HEK293 (cell line): ENCODE measurements at regions not wholly inside any gene's neighbourhood (a gene's known extent, or its start where the extent isn't known, plus 50 kb on each side); places are given as distances from the start of the nearest gene placed in this dataset.
"Not testable (repeated sequence)": the region's sequence is repeated elsewhere in the genome, so short reads cannot be mapped to it uniquely, and the experiment has no call there.

Source experiments
- CTCF ChIA-PET: fragments of 350-600 bp; formaldehyde crosslinking; extraction: SDS; loops from one replicate; lab custom pipeline; 2021; ENCODE audit warnings: antibody characterized with exemption; lab: Yijun Ruan, JAX
- POLR2A ChIA-PET: fragments of 300-600 bp; formaldehyde crosslinking; extraction: SDS; loops from one replicate; lab custom pipeline; 2020; ENCODE audit warnings: antibody characterized with exemption, inconsistent platforms; lab: Yijun Ruan, JAX
- H3K27ac ChIP-seq: fragments of 200-500 bp; sonication (Bioruptor generic); 2 replicates; pipeline ENCODE4 v1.5.1; 2014; ENCODE audit warnings: low read depth, low read length, control low read depth, inconsistent platforms; ENCODE audit errors: extremely low read depth
- H3K36me3 ChIP-seq, 2 experiments: fragments of 200-500 bp in 1 of 2; sonication (Bioruptor generic) in 1 of 2; 1 replicate in 1 of 2; 2 replicates in 1 of 2; pipeline ENCODE4 v1.5.1; 2014 to 2017; ENCODE audit warnings: inconsistent platforms in 2 of 2, low read length in 2 of 2; ENCODE audit not compliant: control insufficient read depth in 2 of 2, insufficient read depth in 1 of 2
- H3K4me1 ChIP-seq: fragments of 200-500 bp; sonication (Bioruptor generic); 2 replicates; pipeline ENCODE4 v1.5.1; 2014; ENCODE audit warnings: mild to moderate bottlenecking, low read length, inconsistent platforms; ENCODE audit not compliant: control insufficient read depth, insufficient read depth
- H3K4me3 ChIP-seq: 2 replicates; pipeline ENCODE4 v1.5.1; 2011; ENCODE audit warnings: low read depth, mild to moderate bottlenecking, control low read depth, low read length, moderate library complexity
- H3K9me3 ChIP-seq: fragments of 200-500 bp; sonication (Bioruptor generic); 2 replicates; pipeline ENCODE4 v1.5.1; 2014; ENCODE audit warnings: low read depth, low read length, inconsistent platforms; ENCODE audit not compliant: control insufficient read depth, insufficient read depth
- KLF10 ChIP-seq: fragments of 450-650 bp; IDR thresholded peaks from 2 replicates; pipeline ENCODE4 v1.5.1; 2018; ENCODE audit warnings: missing biosample characterization, mild to moderate bottlenecking, missing genetic modification characterization
- OVOL3 ChIP-seq: fragments of 450-650 bp; formaldehyde crosslinking; IDR thresholded peaks from 2 replicates; pipeline ENCODE4 v1.5.1; 2016; ENCODE audit warnings: missing biosample characterization, missing genetic modification characterization
- PRDM2 ChIP-seq: fragments of 450-650 bp; formaldehyde crosslinking; IDR thresholded peaks from 2 replicates; pipeline ENCODE4 v1.5.1; 2016; ENCODE audit warnings: missing biosample characterization, missing genetic modification characterization, borderline replicate concordance
- TRIM28 ChIP-seq: IDR thresholded peaks from 2 replicates; pipeline ENCODE4 v1.6.1; 2011; ENCODE audit warnings: low read length, control low read depth, borderline replicate concordance
- WT1 ChIP-seq: fragments of 450-650 bp; formaldehyde crosslinking; IDR thresholded peaks from 2 replicates; pipeline ENCODE4 v1.5.1; 2016; ENCODE audit warnings: missing biosample characterization, missing genetic modification characterization
- ZBTB49 ChIP-seq: fragments of 450-650 bp; formaldehyde crosslinking; IDR thresholded peaks from 2 replicates; pipeline ENCODE4 v1.5.1; 2016; ENCODE audit warnings: missing biosample characterization, missing genetic modification characterization, low read depth
- ZNF10 ChIP-seq: fragments of 450-650 bp; formaldehyde crosslinking; IDR thresholded peaks from 2 replicates; pipeline ENCODE4 v1.5.1; 2017; ENCODE audit warnings: missing biosample characterization, missing genetic modification characterization
- ZNF146 ChIP-seq: fragments of 450-650 bp; formaldehyde crosslinking; IDR thresholded peaks from 2 replicates; pipeline ENCODE4 v1.5.1; 2016; ENCODE audit warnings: missing biosample characterization, missing genetic modification characterization
- ZNF175 ChIP-seq: fragments of 450-650 bp; formaldehyde crosslinking; IDR thresholded peaks from 2 replicates; pipeline ENCODE4 v1.5.1; 2016; ENCODE audit warnings: missing biosample characterization, missing genetic modification characterization
- ZNF394 ChIP-seq: fragments of 450-650 bp; formaldehyde crosslinking; IDR thresholded peaks from 2 replicates; pipeline ENCODE4 v1.5.1; 2016; ENCODE audit warnings: missing biosample characterization, missing genetic modification characterization, mild to moderate bottlenecking, moderate library complexity, borderline replicate concordance
- ZNF560 ChIP-seq: fragments of 450-650 bp; formaldehyde crosslinking; IDR thresholded peaks from 2 replicates; pipeline ENCODE4 v1.5.1; 2017; ENCODE audit warnings: missing biosample characterization, missing genetic modification characterization, borderline replicate concordance
- ZNF600 ChIP-seq: fragments of 450-650 bp; formaldehyde crosslinking; IDR thresholded peaks from 2 replicates; pipeline ENCODE4 v1.5.1; 2016; ENCODE audit warnings: missing biosample characterization, missing genetic modification characterization
- ZNF660 ChIP-seq: fragments of 450-650 bp; IDR thresholded peaks from 2 replicates; pipeline ENCODE4 v1.5.1; 2018; ENCODE audit warnings: missing biosample characterization, mild to moderate bottlenecking, missing genetic modification characterization
- ZNF843 ChIP-seq: fragments of 450-650 bp; formaldehyde crosslinking; IDR thresholded peaks from 2 replicates; pipeline ENCODE4 v1.5.1; 2016; ENCODE audit warnings: missing biosample characterization, missing genetic modification characterization

- H3K27ac ChIP-seq = no peak overlapping the region
- CTCF ChIA-PET = no interaction called here
- no peaks in the 10 kb centered on the region for H3K4me1 ChIP-seq
- no peaks in the 10 kb centered on the region for H3K9me3 ChIP-seq
- no peak for TF ChIP-seq ZNF600 (tag by site-specific recombination)
- TF ChIP-seq OVOL3 (tag by site-specific recombination) = no peak
- no peak for TF ChIP-seq ZNF146
- POLR2A ChIA-PET = no interaction called here
- no peak overlapping the region for H3K4me3 ChIP-seq
- H3K36me3 ChIP-seq = no peaks in the 10 kb centered on the region
These were observed 295.2 kb upstream of the CELF2 start for GRCh38 chr10:10722422-10722821.

GRCh38 chr10:10725196-10725595, 292.5 kb upstream of the CELF2 start:
- CTCF ChIA-PET = interaction anchor here (0.5 kb wide), 1 partner anchor 486 kb away, joined by 3 read pairs; no protein-coding TSS in a partner anchor
- no peaks in the 10 kb centered on the region for H3K9me3 ChIP-seq
- no peak overlapping the region for H3K4me3 ChIP-seq
- TF ChIP-seq KLF10 = no peak
- peak; percentile 96 for TF ChIP-seq ZNF660
- H3K27ac ChIP-seq = no peak overlapping the region
- POLR2A ChIA-PET = interaction anchor here (0.5 kb wide), 1 partner anchor 20 kb away, joined by 3 read pairs; no protein-coding TSS in a partner anchor
- no peaks in the 10 kb centered on the region for H3K4me1 ChIP-seq
- no peaks in the 10 kb centered on the region for H3K36me3 ChIP-seq

GRCh38 chr10:10726101-10726500, 291.6 kb upstream of the CELF2 start:
- Histone ChIP-seq H3K4me3 (no peak overlapping the region), H3K27ac (no peak overlapping the region), H3K9me3 (no peaks in the 10 kb centered on the region), H3K4me1 (no peaks in the 10 kb centered on the region)
- CTCF ChIA-PET = no interaction called here
- TF ChIP-seq PRDM2 = no peak
- no peak for TF ChIP-seq ZNF560 (tag by site-specific recombination)
- TF ChIP-seq ZNF10 = no peak
- TF ChIP-seq, all 188 proteins: peak for 0
- no peaks in the 10 kb centered on the region for H3K36me3 ChIP-seq
- POLR2A ChIA-PET = no interaction called here

GRCh38 chr10:10727411-10727810, 290.3 kb upstream of the CELF2 start:
- H3K27ac ChIP-seq, H3K4me1 ChIP-seq, H3K4me3 ChIP-seq, POLR2A ChIA-PET, H3K9me3 ChIP-seq, H3K36me3 ChIP-seq, CTCF ChIA-PET: not testable (repeated sequence)

GRCh38 chr10:10727812-10728211, 289.9 kb upstream of the CELF2 start:
- H3K27ac ChIP-seq = no peak overlapping the region
- POLR2A ChIA-PET = interaction anchor here (0.7 kb wide), 1 partner anchor 22 kb away, joined by 10 read pairs; no protein-coding TSS in a partner anchor
- TF ChIP-seq ZNF843 (no peak), ZNF175 (tag by site-specific recombination) (no peak), ZNF394 (no peak), ZBTB49 (no peak), WT1 (tag by site-specific recombination) (no peak), TRIM28 (no peak)
- H3K9me3 ChIP-seq = no peaks in the 10 kb centered on the region
- H3K36me3 ChIP-seq = no peaks in the 10 kb centered on the region
- no peaks in the 10 kb centered on the region for H3K4me1 ChIP-seq
- CTCF ChIA-PET = no interaction called here
- H3K4me3 ChIP-seq = no peak overlapping the region
